ENCODE measurements at regions not wholly inside any gene's neighbourhood (a gene's known extent, or its start where the extent isn't known, plus 50 kb on each side); places are given as distances from the start of the nearest gene placed in this dataset.

DNA sequence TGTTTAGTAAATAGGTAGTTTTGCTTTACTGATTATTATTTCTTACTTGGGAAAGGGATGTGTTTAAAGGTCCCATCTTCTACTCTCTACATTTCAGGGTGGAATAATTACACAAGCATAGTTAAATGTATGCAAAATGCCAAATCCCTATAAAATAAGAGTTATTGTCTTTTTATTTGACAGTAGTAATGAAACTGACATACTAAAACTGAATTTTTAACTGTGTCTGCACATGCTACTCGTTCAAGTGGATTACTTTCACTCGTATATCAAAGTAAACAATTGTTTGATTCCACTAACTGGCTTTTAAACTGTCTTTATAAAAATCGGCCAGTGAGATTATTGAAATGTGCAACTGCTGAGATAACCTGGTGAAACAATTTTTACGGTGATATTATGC is 602.9 kb upstream of the ADGRB3 start:
- FAIRE-seq: no peak
- POLR2A ChIA-PET: no interaction called here
- dilution Hi-C loops (cut with MboI; ENCODE audit: extremely low pct_ligation_motif_present, low sequenced_read_pairs): no loop called here

DNA sequence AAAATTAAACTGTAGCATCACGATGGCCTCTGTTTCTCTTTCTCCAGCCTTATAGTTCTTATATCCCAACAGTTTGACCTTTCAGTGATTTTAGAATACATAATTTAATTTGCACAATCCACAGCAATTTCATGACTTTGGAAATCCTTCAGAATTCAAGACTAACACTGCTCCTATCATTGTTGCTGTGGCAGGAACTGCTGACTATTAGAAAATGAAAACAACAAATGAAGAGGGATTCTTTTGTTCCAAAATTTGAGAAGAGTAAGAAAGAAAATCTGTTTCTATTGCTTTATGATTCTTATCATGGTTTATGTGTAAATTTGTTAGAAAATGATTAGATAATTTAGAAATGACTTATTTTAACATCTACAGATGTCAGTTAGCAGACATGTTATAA is 604.0 kb upstream of the ADGRB3 start:
- dilution Hi-C loops (cut with MboI; ENCODE audit: extremely low pct_ligation_motif_present, low sequenced_read_pairs) (no loop called here), intact Hi-C loops (cut with micrococcal nuclease) (no loop called here)
- CTCF ChIA-PET: no interaction called here
- Histone ChIP-seq H3K9me1 (replicated peaks; ENCODE audit: control insufficient read depth, extremely low read depth, insufficient read depth, low read length) (no peaks in the 10 kb centered on the region), H3K27ac (ENCODE audit: insufficient read depth, low read depth, low read length) (no peak overlapping the region), H3K4me2 (ENCODE audit: insufficient read depth, low read length) (no peak overlapping the region), H3K4me1 (ENCODE audit: control insufficient read depth, extremely low read depth, insufficient read depth, low read length) (no peaks in the 10 kb centered on the region), H3K27me3 (ENCODE audit: control insufficient read depth in 2 of 2, insufficient read depth in 2 of 2, low read length in 2 of 2) (no peaks in the 10 kb centered on the region), H3K9ac (replicated peaks; ENCODE audit: extremely low read depth, insufficient read depth, low read length) (no peak overlapping the region), H3K4me3 (replicated peaks in 1 of 3; ENCODE audit: insufficient read depth in 1 of 3, low read depth in 1 of 3, low read length in 3 of 3) (no peak overlapping the region), H3K9me3 (replicated peaks; ENCODE audit: control insufficient read depth, insufficient read depth, low read length) (no peaks in the 10 kb centered on the region), H3K79me2 (ENCODE audit: control insufficient read depth, insufficient read depth, low read length) (no peaks in the 10 kb centered on the region), H3K36me3 (ENCODE audit: control insufficient read depth in 2 of 2, extremely low read depth in 1 of 2, insufficient read depth in 2 of 2, low read length in 2 of 2) (no peaks in the 10 kb centered on the region), H4K20me1 (replicated peaks; ENCODE audit: control insufficient read depth, extremely low read depth, insufficient read depth, low read length) (no peaks in the 10 kb centered on the region), H2AFZ (ENCODE audit: low read depth, low read length) (no peak overlapping the region)
- DNase-seq (ENCODE audit: low read depth, low spot score) (no peak), FAIRE-seq (no peak)
- BruUV-seq (replicated peaks): no TSS peak
- no peak for TF ChIP-seq FOS (IDR thresholded peaks at IDR 0.05; ENCODE audit: borderline replicate concordance, insufficient read depth, low read length)
- TF ChIP-seq, protein P1, sequence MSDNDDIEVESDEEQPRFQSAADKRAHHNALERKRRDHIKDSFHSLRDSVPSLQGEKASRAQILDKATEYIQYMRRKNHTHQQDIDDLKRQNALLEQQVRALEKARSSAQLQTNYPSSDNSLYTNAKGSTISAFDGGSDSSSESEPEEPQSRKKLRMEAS (IDR thresholded peaks at IDR 0.05; ENCODE audit: insufficient read depth, insufficient read length): no peak
- TF ChIP-seq EZH2 (IDR thresholded peaks at IDR 0.05; ENCODE audit: borderline replicate concordance, low read depth, low read length, severe bottlenecking): no peak
- no peak for TF ChIP-seq POLR2AphosphoS5 (IDR thresholded peaks at IDR 0.05; ENCODE audit: insufficient read depth, low read depth, low read length)
- TF ChIP-seq POLR2A (IDR thresholded peaks at IDR 0.05; ENCODE audit: low read depth, low read length): no peak
- no peak for TF ChIP-seq GATA2 (IDR thresholded peaks at IDR 0.05; ENCODE audit: insufficient read depth, insufficient read length, low read depth, low read length)
- TF ChIP-seq JUN (IDR thresholded peaks at IDR 0.05; ENCODE audit: borderline replicate concordance, insufficient read depth, insufficient read length, low read depth): no peak
- TF ChIP-seq, protein P2, sequence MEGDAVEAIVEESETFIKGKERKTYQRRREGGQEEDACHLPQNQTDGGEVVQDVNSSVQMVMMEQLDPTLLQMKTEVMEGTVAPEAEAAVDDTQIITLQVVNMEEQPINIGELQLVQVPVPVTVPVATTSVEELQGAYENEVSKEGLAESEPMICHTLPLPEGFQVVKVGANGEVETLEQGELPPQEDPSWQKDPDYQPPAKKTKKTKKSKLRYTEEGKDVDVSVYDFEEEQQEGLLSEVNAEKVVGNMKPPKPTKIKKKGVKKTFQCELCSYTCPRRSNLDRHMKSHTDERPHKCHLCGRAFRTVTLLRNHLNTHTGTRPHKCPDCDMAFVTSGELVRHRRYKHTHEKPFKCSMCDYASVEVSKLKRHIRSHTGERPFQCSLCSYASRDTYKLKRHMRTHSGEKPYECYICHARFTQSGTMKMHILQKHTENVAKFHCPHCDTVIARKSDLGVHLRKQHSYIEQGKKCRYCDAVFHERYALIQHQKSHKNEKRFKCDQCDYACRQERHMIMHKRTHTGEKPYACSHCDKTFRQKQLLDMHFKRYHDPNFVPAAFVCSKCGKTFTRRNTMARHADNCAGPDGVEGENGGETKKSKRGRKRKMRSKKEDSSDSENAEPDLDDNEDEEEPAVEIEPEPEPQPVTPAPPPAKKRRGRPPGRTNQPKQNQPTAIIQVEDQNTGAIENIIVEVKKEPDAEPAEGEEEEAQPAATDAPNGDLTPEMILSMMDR (IDR thresholded peaks at IDR 0.05; ENCODE audit: extremely low read depth in 1 of 2, insufficient read depth in 1 of 2, low read depth in 1 of 2, low read length in 2 of 2): no peak
- TF ChIP-seq MYC (IDR thresholded peaks at IDR 0.05; ENCODE audit: low read depth, low read length): no peak
- POLR2A ChIA-PET: no interaction called here

More for the DNA sequence above, 602.9 kb upstream of the ADGRB3 start:
- Histone ChIP-seq H3K4me3 (replicated peaks in 1 of 3; ENCODE audit: insufficient read depth in 1 of 3, low read depth in 1 of 3, low read length in 3 of 3) (no peak overlapping the region), H3K9me1 (replicated peaks; ENCODE audit: control insufficient read depth, extremely low read depth, insufficient read depth, low read length) (no peaks in the 10 kb centered on the region), H3K9ac (replicated peaks; ENCODE audit: extremely low read depth, insufficient read depth, low read length) (no peak overlapping the region), H3K4me2 (ENCODE audit: insufficient read depth, low read length) (no peak overlapping the region), H2AFZ (ENCODE audit: low read depth, low read length) (no peak overlapping the region), H3K9me3 (replicated peaks; ENCODE audit: control insufficient read depth, insufficient read depth, low read length) (no peaks in the 10 kb centered on the region), H3K4me1 (ENCODE audit: control insufficient read depth, extremely low read depth, insufficient read depth, low read length) (no peaks in the 10 kb centered on the region), H4K20me1 (replicated peaks; ENCODE audit: control insufficient read depth, extremely low read depth, insufficient read depth, low read length) (no peaks in the 10 kb centered on the region), H3K79me2 (ENCODE audit: control insufficient read depth, insufficient read depth, low read length) (no peaks in the 10 kb centered on the region), H3K27ac (ENCODE audit: insufficient read depth, low read depth, low read length) (no peak overlapping the region), H3K27me3 (ENCODE audit: control insufficient read depth in 2 of 2, insufficient read depth in 2 of 2, low read length in 2 of 2) (no peaks in the 10 kb centered on the region), H3K36me3 (ENCODE audit: control insufficient read depth in 2 of 2, extremely low read depth in 1 of 2, insufficient read depth in 2 of 2, low read length in 2 of 2) (no peaks in the 10 kb centered on the region)
- DNase-seq (ENCODE audit: low read depth, low spot score): no peak
- BruUV-seq (replicated peaks): no TSS peak
- intact Hi-C loops (cut with micrococcal nuclease): no loop called here
- CTCF ChIA-PET: no interaction called here
- TF ChIP-seq, protein P2 (IDR thresholded peaks at IDR 0.05; ENCODE audit: extremely low read depth in 1 of 2, insufficient read depth in 1 of 2, low read depth in 1 of 2, low read length in 2 of 2): no peak
- TF ChIP-seq, protein P1 (IDR thresholded peaks at IDR 0.05; ENCODE audit: insufficient read depth, insufficient read length): no peak
- TF ChIP-seq EZH2 (IDR thresholded peaks at IDR 0.05; ENCODE audit: borderline replicate concordance, low read depth, low read length, severe bottlenecking): no peak

Data from endothelial cell of umbilical vein (primary cell).